ENCODE measurements at regions not wholly inside any gene's neighbourhood (a gene's known extent, or its start where the extent isn't known, plus 50 kb on each side); places are given as distances from the start of the nearest gene placed in this dataset.
"Not testable (repeated sequence)": the region's sequence is repeated elsewhere in the genome, so short reads cannot be mapped to it uniquely, and the experiment has no call there.

GRCh38 chr9:6149315-6149714, 66.3 kb upstream of the IL33 start:
- Histone ChIP-seq H3K4me2 (ENCODE audit: low read length) (no peak overlapping the region), H3K9ac (ENCODE audit: low read length) (no peak overlapping the region), H3K27ac (ENCODE audit: low read length) (no peak overlapping the region), H4K20me1 (ENCODE audit: insufficient read depth, low read length) (no peaks in the 10 kb centered on the region), H3K27me3 (ENCODE audit: low read depth, low read length) (no peaks in the 10 kb centered on the region), H2AFZ (ENCODE audit: low read depth, low read length) (no peak overlapping the region), H3K79me2 (ENCODE audit: low read length) (no peaks in the 10 kb centered on the region), H3K36me3 (replicated peaks; ENCODE audit: low read depth, low read length) (no peaks in the 10 kb centered on the region), H3K9me3 (ENCODE audit: insufficient read depth, low read length) (no peaks in the 10 kb centered on the region), H3K4me1 (ENCODE audit: low read length) (no peaks in the 10 kb centered on the region), H3K4me3 (ENCODE audit: low read length) (no peak overlapping the region)
- TF ChIP-seq CTCF (IDR thresholded peaks at IDR 0.05; ENCODE audit: low read depth, low read length) (no peak), EZH2phosphoT487 (IDR thresholded peaks at IDR 0.05; ENCODE audit: low read depth) (no peak)

GRCh38 chr9:6147846-6148245, 67.8 kb upstream of the IL33 start:
- H2AFZ ChIP-seq (ENCODE audit: low read depth, low read length), result no peak overlapping the region
- H4K20me1 ChIP-seq (ENCODE audit: insufficient read depth, low read length), result no peaks in the 10 kb centered on the region
- H3K9ac ChIP-seq (ENCODE audit: low read length), result no peak overlapping the region
- H3K4me3 ChIP-seq (ENCODE audit: low read length), result no peak overlapping the region
- no peaks in the 10 kb centered on the region for H3K79me2 ChIP-seq (ENCODE audit: low read length)
- H3K9me3 ChIP-seq (ENCODE audit: insufficient read depth, low read length), result no peaks in the 10 kb centered on the region
- H3K27me3 ChIP-seq (ENCODE audit: low read depth, low read length), result no peaks in the 10 kb centered on the region
- no peak overlapping the region for H3K4me2 ChIP-seq (ENCODE audit: low read length)
- no peaks in the 10 kb centered on the region for H3K36me3 ChIP-seq (replicated peaks; ENCODE audit: low read depth, low read length)
- H3K4me1 ChIP-seq (ENCODE audit: low read length), result no peaks in the 10 kb centered on the region
- no peak for TF ChIP-seq EZH2phosphoT487 (IDR thresholded peaks at IDR 0.05; ENCODE audit: low read depth)
- TF ChIP-seq CTCF (IDR thresholded peaks at IDR 0.05; ENCODE audit: low read depth, low read length), result no peak
- no peak overlapping the region for H3K27ac ChIP-seq (ENCODE audit: low read length)

GRCh38 chr9:6144947-6145346, 70.7 kb upstream of the IL33 start:
- no peak for TF ChIP-seq EZH2phosphoT487 (IDR thresholded peaks at IDR 0.05; ENCODE audit: low read depth)
- no peak for TF ChIP-seq CTCF (IDR thresholded peaks at IDR 0.05; ENCODE audit: low read depth, low read length)
- H3K4me2 ChIP-seq (ENCODE audit: low read length), result no peak overlapping the region

GRCh38 chr9:6142799-6143454, 72.7 kb upstream of the IL33 start:
- Histone ChIP-seq H3K27ac (ENCODE audit: low read length) (no peak overlapping the region), H3K79me2 (ENCODE audit: low read length) (no peaks in the 10 kb centered on the region), H4K20me1 (ENCODE audit: insufficient read depth, low read length) (no peaks in the 10 kb centered on the region), H3K36me3 (replicated peaks; ENCODE audit: low read depth, low read length) (no peaks in the 10 kb centered on the region), H2AFZ (ENCODE audit: low read depth, low read length) (no peak overlapping the region), H3K4me2 (ENCODE audit: low read length) (no peak overlapping the region), H3K9ac (ENCODE audit: low read length) (no peak overlapping the region), H3K4me1 (ENCODE audit: low read length) (no peaks in the 10 kb centered on the region), H3K27me3 (ENCODE audit: low read depth, low read length) (no peaks in the 10 kb centered on the region), H3K9me3 (ENCODE audit: insufficient read depth, low read length) (no peaks in the 10 kb centered on the region), H3K4me3 (ENCODE audit: low read length) (no peak overlapping the region)
- TF ChIP-seq CTCF (IDR thresholded peaks at IDR 0.05; ENCODE audit: low read depth, low read length) (no peak), EZH2phosphoT487 (IDR thresholded peaks at IDR 0.05; ENCODE audit: low read depth) (no peak)

More at GRCh38 chr9:6144947-6145346, 70.7 kb upstream of the IL33 start:
- Histone ChIP-seq H3K9ac (ENCODE audit: low read length) (no peak overlapping the region), H3K27me3 (ENCODE audit: low read depth, low read length) (no peaks in the 10 kb centered on the region), H4K20me1 (ENCODE audit: insufficient read depth, low read length) (no peaks in the 10 kb centered on the region), H3K79me2 (ENCODE audit: low read length) (no peaks in the 10 kb centered on the region), H3K36me3 (replicated peaks; ENCODE audit: low read depth, low read length) (no peaks in the 10 kb centered on the region), H3K27ac (ENCODE audit: low read length) (no peak overlapping the region), H3K9me3 (ENCODE audit: insufficient read depth, low read length) (no peaks in the 10 kb centered on the region), H3K4me1 (ENCODE audit: low read length) (no peaks in the 10 kb centered on the region), H3K4me3 (ENCODE audit: low read length) (no peak overlapping the region), H2AFZ (ENCODE audit: low read depth, low read length) (no peak overlapping the region)

- H3K9ac ChIP-seq (ENCODE audit: low read length); H3K27ac ChIP-seq (ENCODE audit: low read length); H3K36me3 ChIP-seq (replicated peaks; ENCODE audit: low read depth, low read length); H2AFZ ChIP-seq (ENCODE audit: low read depth, low read length); H3K4me2 ChIP-seq (ENCODE audit: low read length); H3K79me2 ChIP-seq (ENCODE audit: low read length); H3K9me3 ChIP-seq (ENCODE audit: insufficient read depth, low read length); H3K4me1 ChIP-seq (ENCODE audit: low read length); H3K27me3 ChIP-seq (ENCODE audit: low read depth, low read length); H3K4me3 ChIP-seq (ENCODE audit: low read length); H4K20me1 ChIP-seq (ENCODE audit: insufficient read depth, low read length): not testable (repeated sequence)
Observed at GRCh38 chr9:6135780-6136179, 79.8 kb upstream of the IL33 start.
